GM18519 (cell line): ENCODE measurements at regions not wholly inside any gene's neighbourhood (a gene's known extent, or its start where the extent isn't known, plus 50 kb on each side); places are given as distances from the start of the nearest gene placed in this dataset.

Experiments
- ATAC-seq: cut with Tn5 transposase; IDR thresholded peaks from one replicate; pipeline ENCODE4 v1.9.1; 2021; ENCODE audit warnings: mild to moderate bottlenecking, moderate library complexity; ENCODE audit not compliant: unreplicated experiment, low FRiP score

DNA sequence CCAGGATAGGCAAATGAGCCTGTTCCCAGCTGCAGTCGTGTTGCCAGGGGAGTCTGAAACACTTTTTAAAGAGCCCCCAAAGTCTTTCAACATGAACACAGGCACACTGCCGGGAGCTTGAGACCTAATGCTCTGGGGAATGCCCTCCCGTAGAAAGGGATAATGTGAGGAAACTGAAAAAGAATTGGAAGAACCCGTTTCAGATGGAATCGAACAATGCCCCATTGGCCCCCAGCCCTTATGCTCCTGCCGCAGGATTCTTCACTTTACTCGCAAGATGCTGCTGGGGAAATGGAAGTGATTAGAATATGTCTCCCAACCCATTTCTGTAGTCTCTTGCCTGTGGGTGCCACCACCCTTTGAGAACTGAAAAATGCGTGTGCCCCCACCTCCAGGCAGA, 136.3 kb upstream of the GATA6 start:
- no peak for ATAC-seq

DNA sequence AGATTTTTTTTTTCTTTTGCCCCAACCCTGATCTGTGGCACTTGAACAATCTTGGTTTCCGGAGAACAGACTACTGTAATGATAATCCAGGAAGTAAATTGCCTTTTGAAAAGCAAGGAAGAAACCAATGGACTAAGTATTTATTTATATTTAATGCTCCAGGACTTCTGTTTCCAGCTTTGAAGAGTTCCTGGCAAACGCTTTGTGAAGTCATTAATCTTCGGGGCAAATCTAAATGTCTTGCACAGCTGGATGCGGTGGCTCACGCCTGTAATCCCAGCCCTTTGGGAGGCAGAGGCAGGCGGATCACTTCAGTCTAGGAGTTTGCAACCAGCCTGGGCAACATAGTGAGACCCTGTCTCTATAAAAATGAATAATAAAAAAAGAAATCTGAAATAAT, 135.1 kb upstream of the GATA6 start:
- no peak for ATAC-seq

- no peak for ATAC-seq
Observed at GRCh38 chr18:22040533-22040932, 128.9 kb upstream of the GATA6 start.

DNA sequence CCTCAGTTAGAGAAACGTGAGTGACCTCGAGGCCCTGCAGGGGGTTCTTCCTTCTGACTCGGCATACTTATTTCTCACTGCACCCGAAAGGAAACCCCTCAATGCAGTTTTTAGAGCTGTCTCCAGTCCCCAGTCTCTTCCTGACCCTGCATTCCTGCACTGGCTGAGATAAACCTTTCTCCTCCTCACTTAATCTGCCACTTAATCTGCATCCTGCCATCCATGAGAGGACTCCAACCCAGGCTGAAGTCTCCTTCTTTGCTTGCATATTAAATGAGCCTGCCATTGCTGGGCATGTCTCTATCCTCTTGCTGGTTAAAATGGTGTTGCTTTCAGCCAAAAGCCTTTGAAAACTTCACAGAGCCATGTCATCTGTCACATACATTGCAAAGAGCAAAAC, 125.6 kb upstream of the GATA6 start:
- ATAC-seq, result no peak

- no peak for ATAC-seq
Observed at GRCh38 chr18:22044474-22045220, 124.7 kb upstream of the GATA6 start.

DNA sequence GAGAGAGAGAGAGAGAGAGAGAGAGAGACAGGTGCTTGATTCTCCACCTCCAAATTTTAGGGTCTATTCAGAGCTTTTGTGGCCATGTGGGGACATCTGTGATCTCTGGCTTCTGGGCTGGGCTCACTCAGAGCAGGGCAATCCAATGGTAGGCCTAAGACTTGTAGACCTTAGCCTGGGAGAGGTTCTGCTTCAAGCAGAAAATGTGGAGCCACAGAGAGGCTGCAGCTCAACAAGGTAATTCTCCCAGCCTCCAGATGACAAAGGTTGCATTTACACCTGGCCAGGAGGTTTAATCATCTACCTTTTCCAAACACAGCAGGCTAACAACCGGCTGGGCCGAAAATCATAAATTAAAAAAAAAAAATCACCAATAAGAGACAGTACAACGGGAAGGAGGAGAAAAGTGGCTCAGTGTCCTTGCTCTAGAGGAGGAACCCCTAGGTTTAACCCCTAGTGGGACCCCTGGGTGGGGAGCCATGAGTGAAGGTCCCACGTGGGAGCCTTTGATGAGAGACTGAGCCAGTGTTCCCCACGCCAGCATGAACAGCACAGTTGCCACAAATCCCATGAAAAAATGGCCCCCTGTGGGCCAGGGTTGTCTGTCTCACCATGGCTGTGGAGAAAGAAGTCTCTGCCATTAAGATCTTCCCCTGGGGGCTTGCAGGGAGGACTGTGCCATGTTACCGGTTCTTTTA, 124.0 kb upstream of the GATA6 start:
- ATAC-seq, result no peak

GRCh38 chr18:22046473-22046872, 122.9 kb upstream of the GATA6 start:
- ATAC-seq, result no peak

DNA sequence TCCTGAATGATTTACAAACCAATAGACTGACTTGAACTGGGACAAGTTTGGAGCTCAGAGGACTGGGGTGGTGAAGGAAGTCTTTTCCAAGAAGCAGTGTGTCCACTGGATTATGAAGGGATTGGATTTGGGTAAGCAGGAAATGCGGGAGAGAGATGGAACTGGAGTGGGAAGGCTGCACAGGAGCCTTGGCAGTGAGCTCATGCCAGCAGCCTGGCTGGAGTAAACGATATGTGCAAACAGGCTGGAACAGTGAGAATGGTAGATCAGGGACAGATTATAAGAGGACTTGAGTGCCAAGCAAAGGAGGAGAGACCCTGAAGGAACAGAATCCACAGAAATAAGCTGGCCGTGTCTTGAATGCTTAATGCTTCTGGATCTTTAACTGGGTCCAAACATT, 121.9 kb upstream of the GATA6 start:
- ATAC-seq, result no peak

- ATAC-seq, result no peak
Observed at GRCh38 chr18:22048221-22048620, 121.2 kb upstream of the GATA6 start.

GRCh38 chr18:22048932-22049615, 120.3 kb upstream of the GATA6 start:
- no peak for ATAC-seq

- ATAC-seq, result no peak
Observed at GRCh38 chr18:22052405-22053105, 116.8 kb upstream of the GATA6 start.

- ATAC-seq, result no peak
Observed at GRCh38 chr18:22055466-22056238, 113.7 kb upstream of the GATA6 start.

DNA sequence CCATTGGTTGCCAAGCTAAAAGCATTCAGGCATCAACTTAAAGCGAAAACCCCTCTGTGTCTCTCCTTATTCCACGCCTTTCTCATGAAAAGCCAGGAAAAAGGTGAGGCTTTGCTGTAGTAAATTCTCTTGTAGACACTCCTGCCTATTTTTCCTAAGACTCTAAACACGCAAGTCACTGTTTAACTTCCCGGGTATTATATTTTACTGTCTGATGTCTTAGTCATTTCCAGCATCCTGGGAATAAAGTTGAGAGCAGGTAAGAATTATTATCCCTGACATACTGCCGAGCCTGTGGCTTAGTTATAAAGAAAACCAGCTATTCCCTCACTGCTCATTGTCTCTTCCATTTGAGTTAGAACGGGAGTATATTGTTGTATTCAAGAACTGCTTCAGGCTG, 112.4 kb upstream of the GATA6 start:
- no peak for ATAC-seq

DNA sequence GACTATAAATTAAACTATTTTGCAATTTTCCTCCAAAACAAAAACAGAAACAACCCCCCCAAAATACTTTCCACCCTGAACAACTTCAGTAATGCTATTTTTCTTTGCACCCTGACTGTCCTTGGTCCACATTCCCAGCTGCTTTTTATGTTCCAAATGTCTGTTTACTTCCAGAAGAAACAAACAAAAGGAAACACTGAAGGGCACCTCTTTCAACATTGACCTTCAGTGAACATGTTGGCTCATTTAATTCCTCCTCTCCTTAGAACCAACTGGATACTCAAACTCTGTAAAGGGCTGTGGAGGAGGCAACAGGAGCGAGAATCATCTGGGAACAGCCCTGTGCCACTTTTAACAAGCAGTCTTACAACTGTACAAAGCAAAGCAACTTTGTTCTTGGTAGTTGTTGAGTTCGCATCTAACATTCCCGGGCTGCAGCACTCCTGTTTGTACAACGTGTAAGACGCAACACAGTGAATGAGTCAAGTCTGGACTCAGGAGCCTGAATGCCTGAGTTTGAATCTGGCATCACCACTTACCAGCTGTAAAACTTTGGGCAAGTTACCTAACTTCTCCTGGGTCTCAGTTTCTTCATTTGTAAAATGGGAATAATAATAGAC, 111.4 kb upstream of the GATA6 start:
- no peak for ATAC-seq

DNA sequence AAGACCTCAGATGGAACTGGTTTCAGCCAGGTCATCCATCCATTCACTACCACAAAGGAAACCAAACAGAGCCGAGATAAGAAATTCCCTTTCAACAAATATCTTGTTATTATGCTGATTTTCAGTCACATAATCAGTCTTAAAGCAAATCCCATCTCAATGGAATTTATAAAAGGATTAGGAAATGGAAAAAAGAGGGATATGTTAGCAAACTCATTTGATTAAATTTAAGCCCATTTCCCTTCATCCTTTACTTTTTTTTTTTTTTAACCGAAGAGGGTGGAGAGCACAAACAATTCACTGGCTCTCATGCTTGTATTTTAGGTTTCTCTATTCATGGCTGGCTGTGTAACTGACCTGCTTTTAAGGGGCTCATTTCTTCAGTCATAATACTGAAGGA, 109.0 kb upstream of the GATA6 start:
- ATAC-seq, result no peak

DNA sequence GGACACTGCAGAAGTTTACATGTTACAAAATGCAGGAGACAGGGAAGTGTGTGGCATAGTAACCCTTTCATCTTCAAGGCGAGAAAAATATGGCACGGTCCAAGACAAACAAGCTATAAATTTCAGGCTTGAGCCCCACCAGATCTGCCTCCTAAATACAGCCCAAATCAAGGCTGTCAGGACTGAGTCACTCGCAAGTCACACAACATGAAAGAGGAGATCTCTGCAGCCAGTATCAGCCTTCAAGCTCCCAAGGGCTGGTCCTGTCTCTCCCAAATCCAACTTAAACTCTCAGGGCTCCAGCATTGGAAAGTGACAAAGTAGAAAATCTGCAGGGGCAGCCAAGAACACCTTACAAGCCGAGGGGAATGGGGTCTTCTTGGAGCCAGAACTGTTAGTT, 106.3 kb upstream of the GATA6 start:
- ATAC-seq, result no peak

DNA sequence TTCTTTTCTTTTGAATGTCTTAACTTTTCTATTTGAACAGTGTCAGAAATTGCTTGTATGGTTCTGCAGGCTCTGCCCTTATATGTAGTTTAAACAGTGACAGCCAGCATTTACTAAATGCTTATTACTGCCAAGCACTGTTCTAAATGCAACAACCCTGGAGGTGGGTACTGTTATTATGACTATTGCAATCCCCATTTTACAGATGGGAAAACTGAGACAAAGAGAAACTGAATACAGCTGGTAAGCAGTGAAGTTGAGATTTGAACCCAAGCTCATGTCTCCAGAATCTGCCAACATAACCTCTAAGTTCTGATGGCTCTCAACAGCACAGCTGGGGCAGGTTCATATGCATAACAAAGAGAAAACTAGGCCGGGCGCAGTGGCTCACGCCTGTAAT, 105.7 kb upstream of the GATA6 start:
- ATAC-seq, result no peak

DNA sequence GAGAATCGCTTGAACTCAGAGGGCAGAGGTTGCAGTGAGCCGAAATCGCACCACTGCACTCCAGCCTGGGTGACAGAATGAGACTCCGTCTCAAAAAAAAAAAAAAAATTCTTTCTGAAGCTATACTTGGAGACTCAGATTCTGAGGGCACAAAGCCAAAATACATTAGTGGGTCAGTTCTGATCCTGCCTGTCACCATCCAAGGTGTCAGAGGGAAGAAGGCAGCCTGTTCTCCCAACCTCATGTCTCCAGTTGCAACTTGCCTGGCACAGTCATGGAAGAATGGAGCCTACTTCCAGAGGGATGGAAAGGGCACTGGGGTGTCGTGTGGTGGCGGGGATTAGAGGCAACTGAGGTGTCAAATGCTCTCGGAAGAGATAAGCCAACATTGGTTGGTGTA, 104.8 kb upstream of the GATA6 start:
- ATAC-seq, result no peak

DNA sequence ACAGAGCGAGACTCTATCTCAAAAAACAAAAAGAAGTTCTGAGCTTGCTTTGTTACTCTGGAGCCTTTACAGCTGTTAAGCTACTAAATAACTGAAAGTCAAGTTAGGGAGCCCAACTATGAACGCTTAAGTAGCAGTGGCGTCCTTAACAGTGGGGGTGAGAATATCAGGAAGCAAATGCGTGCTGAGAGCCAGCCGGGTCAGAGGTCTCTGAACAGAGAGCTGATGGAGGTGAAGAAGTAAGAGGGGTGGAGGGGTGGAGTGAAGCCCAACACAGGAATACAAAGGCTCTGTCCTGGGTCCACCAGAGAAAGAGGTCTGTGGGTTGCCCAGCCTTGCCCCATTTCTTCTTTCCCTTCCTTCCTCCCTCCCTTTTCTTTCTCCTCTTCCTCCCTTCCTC, 104.1 kb upstream of the GATA6 start:
- no peak for ATAC-seq

GRCh38 chr18:22066083-22066485, 103.3 kb upstream of the GATA6 start:
- no peak for ATAC-seq
